ENCODE measurements at regions not wholly inside any gene's neighbourhood (a gene's known extent, or its start where the extent isn't known, plus 50 kb on each side); places are given as distances from the start of the nearest gene placed in this dataset.

DNA sequence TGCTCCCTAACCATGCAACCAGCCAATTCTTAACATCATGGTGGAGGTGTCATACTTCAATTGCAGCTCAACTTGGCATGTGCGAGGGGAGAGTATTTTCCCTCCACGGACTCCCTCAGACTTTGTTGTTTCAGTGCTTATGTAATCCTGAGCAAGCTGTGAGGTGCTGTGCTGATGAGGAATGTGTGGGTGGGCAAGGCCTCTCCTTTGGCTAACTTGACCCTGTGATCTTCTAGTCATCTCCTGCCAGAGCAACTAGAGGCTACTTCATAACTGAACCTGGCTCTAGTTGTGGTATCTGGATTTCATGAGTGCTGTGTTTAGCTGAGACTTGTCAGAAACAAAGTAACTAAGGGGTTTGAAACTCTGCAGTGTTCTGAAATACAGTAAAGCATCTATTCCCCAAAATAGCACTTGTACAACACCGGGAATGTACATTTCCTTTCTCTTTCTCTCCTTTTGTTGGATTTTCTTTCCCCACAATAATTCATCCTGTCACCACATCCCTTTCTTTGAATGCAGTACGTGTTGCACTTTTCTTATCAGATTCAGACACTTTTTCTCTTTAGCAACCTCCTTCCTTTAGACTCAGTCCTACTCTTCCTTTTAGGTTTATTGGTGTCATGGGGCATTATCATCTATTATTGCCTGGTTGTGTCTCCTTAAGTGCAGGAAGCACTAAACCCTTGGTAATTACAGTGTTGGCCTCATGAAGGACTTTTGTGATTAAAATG, 415.2 kb upstream of the NR3C2 start:
- TF ChIP-seq, protein P1, sequence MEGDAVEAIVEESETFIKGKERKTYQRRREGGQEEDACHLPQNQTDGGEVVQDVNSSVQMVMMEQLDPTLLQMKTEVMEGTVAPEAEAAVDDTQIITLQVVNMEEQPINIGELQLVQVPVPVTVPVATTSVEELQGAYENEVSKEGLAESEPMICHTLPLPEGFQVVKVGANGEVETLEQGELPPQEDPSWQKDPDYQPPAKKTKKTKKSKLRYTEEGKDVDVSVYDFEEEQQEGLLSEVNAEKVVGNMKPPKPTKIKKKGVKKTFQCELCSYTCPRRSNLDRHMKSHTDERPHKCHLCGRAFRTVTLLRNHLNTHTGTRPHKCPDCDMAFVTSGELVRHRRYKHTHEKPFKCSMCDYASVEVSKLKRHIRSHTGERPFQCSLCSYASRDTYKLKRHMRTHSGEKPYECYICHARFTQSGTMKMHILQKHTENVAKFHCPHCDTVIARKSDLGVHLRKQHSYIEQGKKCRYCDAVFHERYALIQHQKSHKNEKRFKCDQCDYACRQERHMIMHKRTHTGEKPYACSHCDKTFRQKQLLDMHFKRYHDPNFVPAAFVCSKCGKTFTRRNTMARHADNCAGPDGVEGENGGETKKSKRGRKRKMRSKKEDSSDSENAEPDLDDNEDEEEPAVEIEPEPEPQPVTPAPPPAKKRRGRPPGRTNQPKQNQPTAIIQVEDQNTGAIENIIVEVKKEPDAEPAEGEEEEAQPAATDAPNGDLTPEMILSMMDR (IDR thresholded peaks at IDR 0.05; ENCODE audit: unreplicated experiment), result no peak
- H3K9me3 Mint-ChIP-seq (ENCODE audit: unreplicated experiment), result no peaks in the 10 kb centered on the region
- peaks cover 6% of the 10 kb centered on the region for H3K4me1 Mint-ChIP-seq (ENCODE audit: unreplicated experiment)
- H3K36me3 Mint-ChIP-seq (ENCODE audit: low read depth, unreplicated experiment), result no peaks in the 10 kb centered on the region
- DNase-seq (ENCODE audit: low spot score), result no peak
- H3K27ac Mint-ChIP-seq (ENCODE audit: unreplicated experiment), result no peak overlapping the region
- no peak overlapping the region for H3K4me3 Mint-ChIP-seq (ENCODE audit: unreplicated experiment)
- H3K27me3 Mint-ChIP-seq (ENCODE audit: unreplicated experiment), result no peaks in the 10 kb centered on the region

DNA sequence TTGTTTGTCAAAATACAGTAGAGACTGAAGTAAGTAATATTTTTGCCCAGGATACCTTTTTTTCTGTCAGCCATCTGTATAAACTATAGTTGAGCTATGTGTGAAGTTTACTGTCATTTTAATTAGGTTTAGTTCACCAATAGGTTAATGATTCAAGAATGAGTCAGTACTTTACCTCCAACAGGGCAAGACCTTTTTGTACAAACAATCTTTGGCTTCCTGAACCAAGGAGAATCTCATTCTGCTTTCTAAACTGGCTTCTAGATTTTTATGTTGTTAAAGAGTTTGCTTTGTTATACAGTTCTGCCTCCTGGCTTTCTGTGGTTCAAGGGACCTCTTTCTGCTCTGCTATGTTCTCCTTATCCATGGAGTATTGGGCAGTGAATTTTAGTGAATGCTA, 412.0 kb upstream of the NR3C2 start:
- H3K4me3 Mint-ChIP-seq (ENCODE audit: unreplicated experiment), result no peak overlapping the region
- DNase-seq (ENCODE audit: low spot score), result no peak
- no peak overlapping the region for H3K27ac Mint-ChIP-seq (ENCODE audit: unreplicated experiment)
- H3K9me3 Mint-ChIP-seq (ENCODE audit: unreplicated experiment), result no peaks in the 10 kb centered on the region
- H3K36me3 Mint-ChIP-seq (ENCODE audit: low read depth, unreplicated experiment), result no peaks in the 10 kb centered on the region
- no peaks in the 10 kb centered on the region for H3K27me3 Mint-ChIP-seq (ENCODE audit: unreplicated experiment)
- peaks cover 6% of the 10 kb centered on the region for H3K4me1 Mint-ChIP-seq (ENCODE audit: unreplicated experiment)
- TF ChIP-seq, protein P1 (IDR thresholded peaks at IDR 0.05; ENCODE audit: unreplicated experiment), result no peak

DNA sequence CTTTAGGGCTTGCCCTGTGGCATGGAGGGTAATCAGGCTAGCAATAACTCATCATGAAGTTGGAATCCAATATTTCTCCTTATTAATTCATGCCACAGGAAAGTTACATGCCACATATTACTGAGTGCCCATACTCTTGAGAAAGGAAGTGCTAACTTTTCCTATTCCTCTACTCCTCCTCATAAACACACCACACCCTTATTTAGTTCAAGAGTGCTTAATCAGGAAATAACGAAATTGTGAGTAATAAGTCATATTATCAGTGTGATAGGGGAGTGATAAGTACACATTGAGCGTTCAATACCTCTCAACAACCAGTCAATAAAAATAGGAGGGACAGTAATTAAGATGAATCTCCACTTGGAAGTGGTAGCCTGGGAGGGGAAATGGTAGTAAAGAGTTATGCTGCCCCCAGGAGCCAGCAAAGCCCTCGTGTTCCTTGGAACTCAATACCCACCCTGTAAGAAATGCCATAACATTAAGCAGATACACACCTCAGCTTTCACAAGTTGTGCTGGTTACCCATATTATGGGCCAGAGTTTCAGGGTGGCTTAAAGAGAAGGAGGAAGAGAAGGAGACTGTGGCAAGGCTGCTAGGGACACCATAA, 410.0 kb upstream of the NR3C2 start:
- H3K4me1 Mint-ChIP-seq (ENCODE audit: unreplicated experiment), result no peaks in the 10 kb centered on the region
- H3K27ac Mint-ChIP-seq (ENCODE audit: unreplicated experiment), result no peak overlapping the region
- DNase-seq (ENCODE audit: low spot score), result no peak
- no peaks in the 10 kb centered on the region for H3K27me3 Mint-ChIP-seq (ENCODE audit: unreplicated experiment)
- no peaks in the 10 kb centered on the region for H3K9me3 Mint-ChIP-seq (ENCODE audit: unreplicated experiment)
- H3K36me3 Mint-ChIP-seq (ENCODE audit: low read depth, unreplicated experiment), result no peaks in the 10 kb centered on the region
- no peak overlapping the region for H3K4me3 Mint-ChIP-seq (ENCODE audit: unreplicated experiment)
- TF ChIP-seq, protein P1 (IDR thresholded peaks at IDR 0.05; ENCODE audit: unreplicated experiment), result no peak

- no peak for DNase-seq (ENCODE audit: low spot score)
- Mint-ChIP-seq H3K27me3 (ENCODE audit: unreplicated experiment) (no peaks in the 10 kb centered on the region), H3K4me1 (ENCODE audit: unreplicated experiment) (no peaks in the 10 kb centered on the region), H3K27ac (ENCODE audit: unreplicated experiment) (no peak overlapping the region), H3K36me3 (ENCODE audit: low read depth, unreplicated experiment) (no peaks in the 10 kb centered on the region), H3K9me3 (ENCODE audit: unreplicated experiment) (no peaks in the 10 kb centered on the region), H3K4me3 (ENCODE audit: unreplicated experiment) (no peak overlapping the region)
- TF ChIP-seq, protein P1 (IDR thresholded peaks at IDR 0.05; ENCODE audit: unreplicated experiment), result no peak
These were observed 408.2 kb upstream of the NR3C2 start for GRCh38 chr4:148850257-148850995.

- Mint-ChIP-seq H3K9me3 (ENCODE audit: unreplicated experiment) (no peaks in the 10 kb centered on the region), H3K27me3 (ENCODE audit: unreplicated experiment) (no peaks in the 10 kb centered on the region), H3K4me3 (ENCODE audit: unreplicated experiment) (no peak overlapping the region), H3K27ac (ENCODE audit: unreplicated experiment) (no peak overlapping the region), H3K4me1 (ENCODE audit: unreplicated experiment) (no peaks in the 10 kb centered on the region), H3K36me3 (ENCODE audit: low read depth, unreplicated experiment) (no peaks in the 10 kb centered on the region)
- DNase-seq (ENCODE audit: low spot score), result no peak
- TF ChIP-seq, protein P1 (IDR thresholded peaks at IDR 0.05; ENCODE audit: unreplicated experiment), result no peak
These were observed 407.4 kb upstream of the NR3C2 start for GRCh38 chr4:148849581-148849980.

All from endothelial cell (in vitro differentiated cells).